Mucosa of descending colon (tissue), 3 donors: ENCODE measurements at regions not wholly inside any gene's neighbourhood (a gene's known extent, or its start where the extent isn't known, plus 50 kb on each side); places are given as distances from the start of the nearest gene placed in this dataset.

ENCODE experiments used
- ATAC-seq: fragments of 200-7000 bp; cut with Tn5 transposase; one replicate; pipeline ENCODE4 v1.9.1; 2020; ENCODE audit warnings: mild to moderate bottlenecking, moderate library complexity
- DNase-seq, 3 donors: peaks; one replicate each; pipeline ENCODE4 v3.0.0-alpha.2; 2020
- H3K36me3 ChIP-seq: fragments of 200-600 bp; one replicate; pipeline ENCODE4 v1.8.0; 2021; ENCODE audit warnings: low read depth, mild to moderate bottlenecking
- H3K4me1 ChIP-seq: fragments of 200-600 bp; one replicate; pipeline ENCODE4 v1.8.0; 2021; ENCODE audit warnings: low read depth, mild to moderate bottlenecking
- H3K4me3 ChIP-seq: fragments of 200-600 bp; one replicate; pipeline ENCODE4 v1.8.0; 2021; ENCODE audit warnings: mild to moderate bottlenecking
- H3K9me3 ChIP-seq: fragments of 200-600 bp; one replicate; pipeline ENCODE4 v1.8.0; 2021; ENCODE audit warnings: mild to moderate bottlenecking
- CTCF ChIP-seq: fragments of 200-600 bp; IDR thresholded peaks from one replicate; pipeline ENCODE4 v1.8.0; 2022; ENCODE audit warnings: antibody characterized with exemption, mild to moderate bottlenecking
- intact Hi-C, 2 donors: fragments of 100-400 bp; cut with DNase I in 1 of 2; cut with micrococcal nuclease in 1 of 2; formaldehyde crosslinking; loops; one replicate each; pipeline versions ENCODE4 v1.11.0 to v1.11.1; 2022; cut with DNase I, micrococcal nuclease
- donor health status: DM: no; HTN: no; CAD: no; lungs with moderate emphysema.
- donor health status: DM: no; HTN: no; CAD: no.
- donor health status: DM: no; HTN: yes; CAD: no.

- ATAC-seq (no peak), DNase-seq (no peak)
- H3K4me1 ChIP-seq: no peaks in the 10 kb centered on the region
- no peaks in the 10 kb centered on the region for H3K9me3 ChIP-seq
- intact Hi-C loops: no loop called here
- no peaks in the 10 kb centered on the region for H3K36me3 ChIP-seq
- no peak for TF ChIP-seq CTCF
- no peak overlapping the region for H3K4me3 ChIP-seq
Measured at GRCh38 chr5:105993027-105993426, 1677.7 kb downstream of the EFNA5 start.

DNA sequence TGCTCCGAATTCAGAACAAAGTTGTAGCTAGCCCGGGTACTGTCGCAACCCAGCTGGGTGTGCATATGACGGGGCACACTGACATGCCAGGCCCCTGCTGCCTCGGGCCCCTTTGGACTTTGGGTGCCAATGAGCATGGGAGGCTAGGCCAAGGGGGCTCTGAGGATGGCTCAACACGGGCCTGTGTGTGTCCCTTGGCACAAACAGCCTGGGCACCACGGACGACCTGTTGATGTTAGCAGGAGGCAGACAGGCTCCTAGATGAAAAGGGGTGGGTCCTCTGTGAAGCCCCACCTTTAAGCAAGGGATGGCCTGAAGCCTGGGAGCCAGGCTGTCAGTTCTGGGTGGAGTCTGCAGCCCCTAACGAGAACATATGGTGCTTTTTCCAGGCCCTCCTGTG is 1688.2 kb downstream of the EFNA5 start:
- peak in 1 of 3 donors; percentile 35 for DNase-seq
- Histone ChIP-seq H3K36me3 (no peaks in the 10 kb centered on the region), H3K9me3 (no peaks in the 10 kb centered on the region), H3K4me3 (no peak overlapping the region), H3K4me1 (no peaks in the 10 kb centered on the region)
- ATAC-seq: no peak
- intact Hi-C loops: no loop called here
- no peak for TF ChIP-seq CTCF

GRCh38 chr5:105978011-105978410 is 1692.7 kb downstream of the EFNA5 start:
- H3K36me3 ChIP-seq: no peaks in the 10 kb centered on the region
- no peaks in the 10 kb centered on the region for H3K4me1 ChIP-seq
- TF ChIP-seq CTCF: no peak
- H3K9me3 ChIP-seq: no peaks in the 10 kb centered on the region
- no peak overlapping the region for H3K4me3 ChIP-seq
- intact Hi-C loops: no loop called here
- DNase-seq (no peak), ATAC-seq (no peak)

GRCh38 chr5:105977163-105977562 is 1693.6 kb downstream of the EFNA5 start:
- ATAC-seq (no peak), DNase-seq (no peak)
- no peaks in the 10 kb centered on the region for H3K9me3 ChIP-seq
- H3K4me3 ChIP-seq: no peak overlapping the region
- intact Hi-C loops: no loop called here
- no peaks in the 10 kb centered on the region for H3K4me1 ChIP-seq
- no peak for TF ChIP-seq CTCF
- H3K36me3 ChIP-seq: no peaks in the 10 kb centered on the region

DNA sequence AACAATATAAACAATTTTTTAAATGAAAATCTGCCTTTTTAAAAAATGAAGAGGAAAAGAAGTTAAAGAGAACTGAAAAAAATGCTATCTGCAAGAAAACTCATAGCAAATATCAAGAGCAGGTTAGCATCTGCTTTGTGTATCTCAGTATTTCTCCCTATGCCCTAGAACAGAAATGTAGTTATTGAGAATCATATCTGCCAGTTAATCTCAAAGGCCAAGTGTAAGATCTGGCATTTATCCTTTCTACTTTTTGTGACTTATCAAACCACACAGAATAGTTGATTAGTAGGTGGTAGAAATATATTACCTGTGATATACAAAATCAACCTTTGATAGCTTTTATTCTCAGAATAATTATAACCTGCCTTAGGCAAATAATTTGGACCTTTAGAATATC is 1699.8 kb downstream of the EFNA5 start:
- Histone ChIP-seq H3K4me1 (no peaks in the 10 kb centered on the region), H3K4me3 (no peak overlapping the region), H3K36me3 (no peaks in the 10 kb centered on the region), H3K9me3 (no peaks in the 10 kb centered on the region)
- no peak for TF ChIP-seq CTCF
- intact Hi-C loops: no loop called here
- DNase-seq (no peak), ATAC-seq (no peak)

GRCh38 chr5:105968981-105969380 is 1701.8 kb downstream of the EFNA5 start:
- Histone ChIP-seq H3K36me3 (no peaks in the 10 kb centered on the region), H3K4me3 (no peak overlapping the region), H3K4me1 (no peaks in the 10 kb centered on the region), H3K9me3 (no peaks in the 10 kb centered on the region)
- no peak for TF ChIP-seq CTCF
- DNase-seq (no peak), ATAC-seq (no peak)
- intact Hi-C loops: no loop called here
